Fibroblast of villous mesenchyme (primary cell): ENCODE measurements at regions not wholly inside any gene's neighbourhood (a gene's known extent, or its start where the extent isn't known, plus 50 kb on each side); places are given as distances from the start of the nearest gene placed in this dataset.

Experiments
- DNase-seq: peaks from one replicate; pipeline ENCODE4 v3.0.0-alpha.2; 2010; ENCODE audit warnings: low read depth
- H3K4me3 ChIP-seq: 2 replicates; pipeline ENCODE4 v1.5.1; 2011; ENCODE audit warnings: low read depth, mild to moderate bottlenecking, low read length
- TF ChIP-seq, protein P1 (sequence below): IDR thresholded peaks from 2 replicates; pipeline ENCODE4 v1.5.1; 2012; ENCODE audit warnings: low read depth, mild to moderate bottlenecking, low read length; ENCODE audit not compliant: insufficient read depth

DNA sequence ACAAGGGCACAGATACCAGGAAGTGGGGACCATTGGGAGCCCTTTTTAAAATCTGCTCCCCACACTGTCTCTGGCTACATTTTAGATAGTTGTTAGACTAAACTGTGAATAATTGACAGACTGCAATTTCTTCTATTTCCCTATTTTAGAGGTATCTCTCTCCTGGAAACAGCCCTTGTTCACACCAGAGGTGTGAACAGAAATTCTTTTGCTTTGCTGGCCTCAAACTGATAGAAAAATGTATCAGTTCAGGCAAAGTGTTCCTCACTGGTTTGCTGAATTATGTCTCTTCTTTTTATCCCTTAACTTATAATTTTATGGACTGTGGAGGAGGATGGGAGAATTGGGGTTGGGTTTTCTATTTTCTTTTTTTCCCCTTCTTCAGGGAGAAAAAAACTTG lies 513.2 kb upstream of the SULF2 start:
- no peak overlapping the region for H3K4me3 ChIP-seq
- TF ChIP-seq, protein P1, sequence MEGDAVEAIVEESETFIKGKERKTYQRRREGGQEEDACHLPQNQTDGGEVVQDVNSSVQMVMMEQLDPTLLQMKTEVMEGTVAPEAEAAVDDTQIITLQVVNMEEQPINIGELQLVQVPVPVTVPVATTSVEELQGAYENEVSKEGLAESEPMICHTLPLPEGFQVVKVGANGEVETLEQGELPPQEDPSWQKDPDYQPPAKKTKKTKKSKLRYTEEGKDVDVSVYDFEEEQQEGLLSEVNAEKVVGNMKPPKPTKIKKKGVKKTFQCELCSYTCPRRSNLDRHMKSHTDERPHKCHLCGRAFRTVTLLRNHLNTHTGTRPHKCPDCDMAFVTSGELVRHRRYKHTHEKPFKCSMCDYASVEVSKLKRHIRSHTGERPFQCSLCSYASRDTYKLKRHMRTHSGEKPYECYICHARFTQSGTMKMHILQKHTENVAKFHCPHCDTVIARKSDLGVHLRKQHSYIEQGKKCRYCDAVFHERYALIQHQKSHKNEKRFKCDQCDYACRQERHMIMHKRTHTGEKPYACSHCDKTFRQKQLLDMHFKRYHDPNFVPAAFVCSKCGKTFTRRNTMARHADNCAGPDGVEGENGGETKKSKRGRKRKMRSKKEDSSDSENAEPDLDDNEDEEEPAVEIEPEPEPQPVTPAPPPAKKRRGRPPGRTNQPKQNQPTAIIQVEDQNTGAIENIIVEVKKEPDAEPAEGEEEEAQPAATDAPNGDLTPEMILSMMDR, result no peak

DNA sequence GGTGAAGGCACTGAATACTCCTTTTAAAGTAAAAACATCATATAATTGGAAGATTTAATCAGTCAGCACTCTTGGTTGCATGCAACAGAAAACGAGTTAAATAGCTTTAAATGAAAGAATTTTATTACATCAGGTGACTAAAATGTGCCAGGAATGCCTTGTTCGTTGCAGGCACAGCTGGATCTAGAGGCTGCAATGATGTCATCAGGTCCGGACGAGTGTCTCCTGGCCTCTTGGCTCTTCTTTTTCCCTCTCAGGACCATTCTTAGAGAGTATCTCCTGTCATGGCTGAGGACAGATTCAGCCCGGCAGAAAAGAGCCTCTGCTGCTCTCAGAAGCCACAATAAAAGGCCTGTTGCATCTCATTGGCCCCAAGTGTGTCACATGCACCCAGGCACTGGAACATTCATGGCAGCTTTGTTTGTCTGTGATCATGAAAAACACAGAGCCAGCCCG lies 510.7 kb upstream of the SULF2 start:
- TF ChIP-seq, protein P1, result no peak
- no peak overlapping the region for H3K4me3 ChIP-seq
- peak; percentile 43 for DNase-seq

More for the DNA sequence above, 513.2 kb upstream of the SULF2 start:
- DNase-seq, result no peak

DNA sequence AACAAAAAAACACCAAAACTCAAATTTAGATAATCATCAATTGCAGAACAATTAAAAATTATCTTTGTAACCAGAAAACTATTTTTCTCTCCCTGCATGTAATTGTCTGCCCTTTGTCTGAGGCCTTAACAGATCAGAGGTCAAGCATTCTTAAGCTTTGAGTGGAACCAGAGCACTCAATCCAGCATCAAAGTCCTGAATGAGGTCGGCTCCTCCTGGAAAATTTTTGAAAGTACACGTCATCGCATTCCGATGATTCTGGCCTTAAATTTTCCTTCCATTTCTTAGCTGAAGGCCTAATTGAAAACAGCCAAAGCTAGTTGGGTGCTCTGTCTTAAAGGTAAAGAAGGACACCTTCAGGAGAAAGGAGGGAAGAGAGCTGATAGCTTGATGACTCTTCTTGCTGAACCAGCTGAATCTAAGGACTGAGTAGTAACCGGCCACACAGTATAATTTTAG lies 510.2 kb upstream of the SULF2 start:
- TF ChIP-seq, protein P1, result peak; percentile 38
- DNase-seq, result peak; percentile 94
- H3K4me3 ChIP-seq, result no peak overlapping the region

DNA sequence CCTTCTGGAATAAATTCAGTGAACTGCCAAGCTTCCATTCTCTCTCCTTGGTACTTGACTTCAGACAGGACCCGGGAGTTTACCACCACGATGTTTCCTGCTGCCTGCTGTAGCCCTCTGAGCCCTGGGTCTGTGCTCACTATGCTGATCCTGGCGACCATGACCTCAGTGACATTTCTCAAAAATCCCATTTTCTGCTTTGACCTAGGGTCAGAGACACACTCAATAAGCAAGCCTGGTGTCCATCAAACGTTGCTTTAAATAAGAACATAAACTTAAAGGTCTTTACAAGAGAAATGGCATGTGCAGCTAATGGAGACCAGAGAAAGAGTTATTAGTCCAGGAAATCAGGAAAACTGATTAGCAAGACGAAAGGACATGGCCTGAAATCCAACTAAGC lies 509.7 kb upstream of the SULF2 start:
- TF ChIP-seq, protein P1, result no peak
- DNase-seq, result no peak
- H3K4me3 ChIP-seq, result no peak overlapping the region

DNA sequence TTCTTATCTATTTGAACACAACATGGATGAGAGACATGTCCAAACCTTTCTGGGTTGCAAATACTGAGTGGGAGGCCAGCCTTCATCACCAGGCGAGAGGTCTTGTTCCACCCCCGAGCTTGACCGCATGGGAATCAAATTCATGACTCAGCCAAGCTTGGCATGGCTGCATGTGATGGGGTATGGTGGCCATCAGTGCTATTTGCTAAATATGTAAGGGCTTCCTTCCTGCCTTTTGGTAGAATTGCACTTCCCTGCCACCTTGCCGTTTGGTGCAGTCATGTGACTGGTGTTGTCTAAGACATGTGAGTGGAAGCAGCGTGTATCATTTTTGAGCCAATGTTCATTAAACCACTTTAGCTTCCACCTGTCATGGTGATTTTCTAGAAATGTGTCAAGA lies 508.9 kb upstream of the SULF2 start:
- no peak overlapping the region for H3K4me3 ChIP-seq
- DNase-seq, result no peak
- TF ChIP-seq, protein P1, result no peak

DNA sequence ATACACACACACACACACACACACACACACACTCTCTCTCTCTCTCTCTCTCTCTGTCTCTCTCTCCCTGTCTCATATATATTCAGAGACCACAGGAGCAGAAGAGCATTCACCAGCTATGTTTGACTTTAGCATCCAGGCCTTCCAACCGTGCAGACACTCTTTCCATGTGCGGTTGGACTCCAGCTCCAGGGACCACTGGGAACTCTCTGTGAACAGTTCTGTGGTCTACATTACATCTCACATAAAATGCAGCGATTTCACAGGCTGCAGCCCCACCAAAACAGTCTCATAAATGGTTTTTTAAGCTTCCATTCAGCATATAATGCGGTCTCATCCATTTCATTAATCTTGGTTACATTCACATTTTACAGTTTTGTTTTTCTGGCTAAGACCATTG lies 508.4 kb upstream of the SULF2 start:
- no peak for DNase-seq
- TF ChIP-seq, protein P1, result no peak
- H3K4me3 ChIP-seq, result no peak overlapping the region

DNA sequence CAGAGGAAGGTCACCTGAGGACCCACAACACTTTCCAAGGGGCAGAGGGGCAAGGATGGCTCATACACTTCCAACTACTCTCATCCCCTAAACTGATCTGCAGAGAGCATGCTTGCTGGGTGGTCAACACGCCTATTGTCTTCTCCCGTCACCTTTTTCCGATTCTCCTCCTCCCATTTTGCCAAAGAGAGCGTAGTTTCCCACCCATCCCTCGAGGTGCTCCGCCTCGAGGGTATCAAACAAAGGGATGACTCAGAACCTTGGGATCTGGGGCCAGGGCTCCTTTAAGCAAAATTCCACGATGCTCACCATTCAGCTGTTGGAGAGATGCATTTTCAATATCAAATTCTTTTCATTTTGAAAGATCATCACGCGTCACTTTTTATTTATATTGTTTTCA lies 507.5 kb upstream of the SULF2 start:
- TF ChIP-seq, protein P1, result no peak
- no peak for DNase-seq

More for the DNA sequence above, 507.5 kb upstream of the SULF2 start:
- H3K4me3 ChIP-seq, result no peak overlapping the region
